H9 (cell line): ENCODE measurements at regions not wholly inside any gene's neighbourhood (a gene's known extent, or its start where the extent isn't known, plus 50 kb on each side); places are given as distances from the start of the nearest gene placed in this dataset.

Source experiments
- DNase-seq: peaks from one replicate; pipeline ENCODE4 v3.0.0-alpha.2; 2017
- H2AFZ ChIP-seq: one replicate; pipeline ENCODE4 v1.6.1; 2013; ENCODE audit warnings: mild to moderate bottlenecking, low read length, control low read depth, moderate library complexity
- H2AK5ac ChIP-seq: 2 replicates; pipeline ENCODE4 v1.6.1; 2013; ENCODE audit warnings: low read length, control low read depth, mixed read lengths; ENCODE audit not compliant: insufficient read length
- H2BK120ac ChIP-seq: one replicate; pipeline ENCODE4 v1.6.1; 2013; ENCODE audit warnings: low read depth, mild to moderate bottlenecking, low read length, control low read depth, inconsistent platforms; ENCODE audit not compliant: poor library complexity, severe bottlenecking
- H2BK12ac ChIP-seq: 2 replicates; pipeline ENCODE4 v1.6.1; 2013; ENCODE audit warnings: low read length, control low read depth, mixed read lengths, low read depth; ENCODE audit not compliant: insufficient read length
- H2BK15ac ChIP-seq: 2 replicates; pipeline ENCODE4 v1.6.1; 2013; ENCODE audit warnings: low read depth, low read length, control low read depth
- H2BK20ac ChIP-seq: one replicate; pipeline ENCODE4 v1.6.1; 2013; ENCODE audit warnings: low read depth, mild to moderate bottlenecking, low read length, control low read depth, inconsistent platforms; ENCODE audit not compliant: poor library complexity, severe bottlenecking
- H2BK5ac ChIP-seq: 2 replicates; pipeline ENCODE4 v1.6.1; 2013; ENCODE audit warnings: low read length, control low read depth, mixed read lengths; ENCODE audit not compliant: insufficient read length
- H3K14ac ChIP-seq: 2 replicates; pipeline ENCODE4 v1.6.1; 2013; ENCODE audit warnings: low read length, control low read depth; ENCODE audit not compliant: insufficient read depth
- H3K18ac ChIP-seq: 2 replicates; pipeline ENCODE4 v1.6.1; 2013; ENCODE audit warnings: low read depth, mild to moderate bottlenecking, mixed read lengths, low read length, control low read depth; ENCODE audit not compliant: insufficient read length
- H3K23ac ChIP-seq: 2 replicates; pipeline ENCODE4 v1.6.1; 2013; ENCODE audit warnings: low read length, control low read depth, mixed read lengths, low read depth; ENCODE audit not compliant: insufficient read length
- H3K23me2 ChIP-seq: 2 replicates; pipeline ENCODE4 v1.6.1; 2013; ENCODE audit warnings: low read depth, mild to moderate bottlenecking, mixed read lengths, low read length, control low read depth; ENCODE audit not compliant: insufficient read length, poor library complexity, severe bottlenecking
- H3K27ac ChIP-seq: 2 replicates; pipeline ENCODE4 v1.5.1; 2013; ENCODE audit warnings: low read length, control low read depth, mixed read lengths, low read depth; ENCODE audit not compliant: insufficient read length
- H3K27me3 ChIP-seq: 2 replicates; pipeline ENCODE4 v1.6.1; 2013; ENCODE audit warnings: low read length, control low read depth, inconsistent platforms; ENCODE audit not compliant: insufficient read depth
- H3K4ac ChIP-seq: 2 replicates; pipeline ENCODE4 v1.6.1; 2013; ENCODE audit warnings: low read depth, mild to moderate bottlenecking, control low read depth, inconsistent platforms, low read length, moderate library complexity
- H3K4me1 ChIP-seq: 2 replicates; pipeline ENCODE4 v1.6.1; 2013; ENCODE audit warnings: low read length, control low read depth, inconsistent platforms; ENCODE audit not compliant: insufficient read depth
- H3K4me2 ChIP-seq: 2 replicates; pipeline ENCODE4 v1.6.1; 2013; ENCODE audit warnings: low read length, control low read depth, mixed read lengths; ENCODE audit not compliant: insufficient read length, insufficient read depth
- H3K56ac ChIP-seq: 2 replicates; pipeline ENCODE4 v1.6.1; 2013; ENCODE audit warnings: low read depth, mild to moderate bottlenecking, mixed read lengths, low read length, control low read depth; ENCODE audit not compliant: insufficient read length
- H3K79me1 ChIP-seq: 2 replicates; pipeline ENCODE4 v1.6.1; 2013; ENCODE audit warnings: low read depth, mild to moderate bottlenecking, moderate library complexity, low read length, control low read depth, inconsistent platforms; ENCODE audit not compliant: insufficient read depth, poor library complexity, severe bottlenecking
- H3K79me2 ChIP-seq: 2 replicates; pipeline ENCODE4 v1.6.1; 2013; ENCODE audit warnings: low read length, control low read depth, inconsistent platforms; ENCODE audit not compliant: insufficient read depth
- H3K9ac ChIP-seq: 2 replicates; pipeline ENCODE4 v1.6.1; 2013; ENCODE audit warnings: low read length, control low read depth, mixed read lengths; ENCODE audit not compliant: insufficient read length; ENCODE audit errors: extremely low read depth
- H3K9me3 ChIP-seq: one replicate; pipeline ENCODE4 v1.6.1; 2013; ENCODE audit warnings: low read depth, low read length, inconsistent platforms; ENCODE audit not compliant: control insufficient read depth
- H3T11ph ChIP-seq: one replicate; pipeline ENCODE4 v1.6.1; 2013; ENCODE audit warnings: mild to moderate bottlenecking, low read length, control low read depth, inconsistent platforms
- H4K20me1 ChIP-seq: one replicate; pipeline ENCODE4 v1.6.1; 2013; ENCODE audit not compliant: control insufficient read depth, insufficient read length, insufficient read depth
- H4K5ac ChIP-seq: 2 replicates; pipeline ENCODE4 v1.6.1; 2013; ENCODE audit warnings: low read depth, mild to moderate bottlenecking, mixed read lengths, low read length, control low read depth; ENCODE audit not compliant: insufficient read length
- H4K8ac ChIP-seq: replicated peaks from 2 replicates; pipeline ENCODE4 v1.6.1; 2013; ENCODE audit warnings: low read length, control low read depth, mixed read lengths, low read depth; ENCODE audit not compliant: insufficient read length
- H4K91ac ChIP-seq: 2 replicates; pipeline ENCODE4 v1.6.1; 2013; ENCODE audit warnings: low read depth, mild to moderate bottlenecking, moderate library complexity, mixed read lengths, low read length, control low read depth; ENCODE audit not compliant: insufficient read length
- H3K27ac Mint-ChIP-seq, 3 experiments: 2 replicates in 2 of 3; 3 replicates in 1 of 3; pipeline ENCODE4 v1.8.0; 2020 to 2021; ENCODE audit warnings: mixed read lengths in 3 of 3, mild to moderate bottlenecking in 1 of 3, moderate library complexity in 1 of 3
- H3K27me3 Mint-ChIP-seq: 2 replicates; pipeline ENCODE4 v1.8.0; 2021; ENCODE audit warnings: low read depth, mild to moderate bottlenecking, moderate library complexity, mixed read lengths
- H3K36me3 Mint-ChIP-seq, 3 experiments: 2 replicates in 2 of 3; 3 replicates in 1 of 3; pipeline ENCODE4 v1.8.0; 2020 to 2021; ENCODE audit warnings: low read depth in 3 of 3, mixed read lengths in 3 of 3; ENCODE audit not compliant: insufficient read depth in 1 of 3
- H3K4me1 Mint-ChIP-seq, 2 experiments: 2 replicates each; pipeline ENCODE4 v1.8.0; 2020; ENCODE audit warnings: mixed read lengths in 2 of 2
- H3K4me3 Mint-ChIP-seq, 2 experiments: 2 replicates in 1 of 2; 3 replicates in 1 of 2; pipeline ENCODE4 v1.8.0; 2020 to 2021; ENCODE audit warnings: mild to moderate bottlenecking in 2 of 2, mixed read lengths in 2 of 2, moderate library complexity in 1 of 2
- H3K9me3 Mint-ChIP-seq, 2 experiments: 2 replicates in 1 of 2; 3 replicates in 1 of 2; pipeline ENCODE4 v1.8.0; 2020; ENCODE audit warnings: mild to moderate bottlenecking in 2 of 2, mixed read lengths in 2 of 2, moderate library complexity in 1 of 2
- CTCF ChIP-seq: fragments of 200-600 bp; sonication (generic); conservative IDR thresholded peaks from 3 replicates; pipeline ENCODE4 v1.8.0; 2021; ENCODE audit warnings: antibody characterized with exemption, mild to moderate bottlenecking
- WGBS: extraction: QIAGEN DNeasy Blood & Tissue Kit; methylation state at CpG from one replicate; pipeline ENCODE4 v1.1.7; 2013; ENCODE audit warnings: missing lambda C conversion rate, low lambda C conversion rate, mixed read lengths; ENCODE audit not compliant: insufficient read length; ENCODE audit errors: extremely low coverage; 5-methylcytosine and 5-hydroxymethylcytosine counted together

GRCh38 chr10:36194276-36194675 is 552.2 kb upstream of the FZD8 start:
- H3K9me3 ChIP-seq = peaks cover 16% of the 10 kb centered on the region
- no peak overlapping the region for H3K27ac ChIP-seq
- H3K14ac ChIP-seq = peak overlapping the region; percentile 65; the same call in 1 of the 2 replicates
- peaks cover 27 to 55% (median 41%) of the 10 kb centered on the region in 3 experiments for H3K36me3 Mint-ChIP-seq
- no CpG with 5 or more reads among the region's 4 CpGs for WGBS
- no peaks in the 10 kb centered on the region for H3K79me1 ChIP-seq
- H4K8ac ChIP-seq = no peak overlapping the region
- no peak overlapping the region for H2AK5ac ChIP-seq
- H3K4me2 ChIP-seq = no peak overlapping the region
- H3K4me1 ChIP-seq = no peaks in the 10 kb centered on the region; the same call in 1 of the 2 replicates
- no peak overlapping the region for H4K5ac ChIP-seq
- no peak overlapping the region for H3K23ac ChIP-seq
- H3T11ph ChIP-seq = no peak overlapping the region
- H3K56ac ChIP-seq = no peak overlapping the region
- H2AFZ ChIP-seq = no peak overlapping the region
- H2BK5ac ChIP-seq = no peak overlapping the region
- H3K27me3 ChIP-seq = no peaks in the 10 kb centered on the region
- no peak overlapping the region for H3K18ac ChIP-seq
- H3K9ac ChIP-seq = no peak overlapping the region
- no peak overlapping the region for H2BK120ac ChIP-seq
- no peak overlapping the region for H3K4me3 Mint-ChIP-seq
- no peak overlapping the region for H2BK15ac ChIP-seq
- H3K4me1 Mint-ChIP-seq = peaks cover 22 to 24% of the 10 kb centered on the region in 2 experiments
- DNase-seq = no peak
- no peaks in the 10 kb centered on the region; the same call in 1 of the 2 replicates for H3K79me2 ChIP-seq
- no peak overlapping the region for H4K91ac ChIP-seq
- H2BK12ac ChIP-seq = no peak overlapping the region
- no peak overlapping the region for H2BK20ac ChIP-seq
- no peak for TF ChIP-seq CTCF
- H3K27me3 Mint-ChIP-seq = peaks cover 26% of the 10 kb centered on the region
- H4K20me1 ChIP-seq = no peaks in the 10 kb centered on the region
- H3K27ac Mint-ChIP-seq = no peak overlapping the region
- no peak overlapping the region for H3K4ac ChIP-seq
- H3K23me2 ChIP-seq = no peaks in the 10 kb centered on the region
- H3K9me3 Mint-ChIP-seq = peaks cover 56 to 65% of the 10 kb centered on the region in 2 experiments
